MM.1S (cell line): ENCODE measurements at regions not wholly inside any gene's neighbourhood (a gene's known extent, or its start where the extent isn't known, plus 50 kb on each side); places are given as distances from the start of the nearest gene placed in this dataset.

Experiments
- DNase-seq: peaks from one replicate; pipeline ENCODE4 v3.0.0-alpha.2; 2015
- H2AFZ ChIP-seq: fragments of 300-600 bp; sonication (generic); 2 replicates; pipeline ENCODE4 v1.6.0; 2016; ENCODE audit warnings: antibody characterized with exemption, low read length
- H3F3A ChIP-seq: fragments of 300-600 bp; sonication (generic); 2 replicates; pipeline ENCODE4 v1.6.1; 2016; ENCODE audit warnings: mild to moderate bottlenecking, antibody characterized with exemption, low read length, moderate library complexity, mixed read lengths; ENCODE audit not compliant: insufficient read depth
- H3K27ac ChIP-seq: fragments of 300-600 bp; sonication (generic); 2 replicates; pipeline ENCODE4 v1.5.1; 2016; ENCODE audit warnings: mild to moderate bottlenecking, low read length
- H3K27me3 ChIP-seq: fragments of 300-600 bp; sonication (generic); replicated peaks from 2 replicates; pipeline ENCODE4 v1.6.0; 2016; ENCODE audit warnings: low read length; ENCODE audit not compliant: insufficient read depth
- H3K36me3 ChIP-seq: fragments of 300-600 bp; sonication (generic); replicated peaks from 2 replicates; pipeline ENCODE4 v1.6.1; 2016; ENCODE audit warnings: mild to moderate bottlenecking, low read length, mixed read lengths; ENCODE audit not compliant: insufficient read depth
- H3K4me1 ChIP-seq: fragments of 300-600 bp; sonication (generic); 2 replicates; pipeline ENCODE4 v1.6.1; 2016; ENCODE audit warnings: low read length, mixed read lengths
- H3K4me2 ChIP-seq: fragments of 300-600 bp; sonication (generic); 2 replicates; pipeline ENCODE4 v1.6.0; 2016; ENCODE audit warnings: low read depth, low read length
- H3K4me3 ChIP-seq: fragments of 300-600 bp; sonication (generic); 2 replicates; pipeline ENCODE4 v1.5.1; 2016; ENCODE audit warnings: low read length, mixed read lengths
- H3K79me2 ChIP-seq: fragments of 300-600 bp; sonication (generic); 2 replicates; pipeline ENCODE4 v1.6.1; 2016; ENCODE audit warnings: mixed run types, low read length, mixed read lengths
- H3K9ac ChIP-seq: fragments of 300-600 bp; sonication (generic); 2 replicates; pipeline ENCODE4 v1.6.1; 2016; ENCODE audit warnings: low read length, mixed read lengths
- H3K9me2 ChIP-seq: fragments of 300-600 bp; sonication (generic); replicated peaks from 2 replicates; pipeline ENCODE4 v1.6.1; 2016; ENCODE audit warnings: mild to moderate bottlenecking, low read length, mixed read lengths; ENCODE audit not compliant: insufficient read depth
- H3K9me3 ChIP-seq: fragments of 300-600 bp; sonication (generic); replicated peaks from 2 replicates; pipeline ENCODE4 v1.6.1; 2016; ENCODE audit warnings: mild to moderate bottlenecking, low read length, mixed read lengths; ENCODE audit not compliant: insufficient read depth
- H4K20me1 ChIP-seq: fragments of 300-600 bp; sonication (generic); 2 replicates; pipeline ENCODE4 v1.6.1; 2016; ENCODE audit warnings: mild to moderate bottlenecking, low read length, moderate library complexity, mixed read lengths; ENCODE audit not compliant: insufficient read depth
- CTCF ChIP-seq: fragments of 300-600 bp; sonication (generic); IDR thresholded peaks from 2 replicates; pipeline ENCODE4 v1.5.1; 2016; ENCODE audit warnings: antibody characterized with exemption, low read length, mixed read lengths
- EZH2 ChIP-seq: fragments of 300-600 bp; sonication (generic); optimal IDR thresholded peaks from 2 replicates; pipeline ENCODE3; 2017; ENCODE audit warnings: low read depth, mild to moderate bottlenecking, antibody characterized with exemption, low read length, mixed read lengths
- EZH2phosphoT487 ChIP-seq: fragments of 300-600 bp; sonication (generic); IDR thresholded peaks from 2 replicates; pipeline ENCODE4 v1.6.1; 2018; ENCODE audit warnings: antibody characterized with exemption, low read length

GRCh38 chr3:144296808-144297207, 325.2 kb downstream of the DIPK2A start:
- H3K4me2 ChIP-seq = no peak overlapping the region
- TF ChIP-seq EZH2phosphoT487 (no peak), CTCF (no peak), EZH2 (no peak)
- H3K36me3 ChIP-seq = no peaks in the 10 kb centered on the region
- H3K4me3 ChIP-seq = no peak overlapping the region
- no peak overlapping the region for H3K9ac ChIP-seq
- no peaks in the 10 kb centered on the region for H3F3A ChIP-seq
- no peaks in the 10 kb centered on the region for H3K9me3 ChIP-seq
- H3K9me2 ChIP-seq = no peaks in the 10 kb centered on the region; the same call in 1 of the 2 replicates
- no peaks in the 10 kb centered on the region for H3K79me2 ChIP-seq
- H3K27me3 ChIP-seq = no peaks in the 10 kb centered on the region
- H3K4me1 ChIP-seq = no peaks in the 10 kb centered on the region
- no peaks in the 10 kb centered on the region for H4K20me1 ChIP-seq
- H3K27ac ChIP-seq = no peak overlapping the region
- H2AFZ ChIP-seq = no peak overlapping the region
- DNase-seq = no peak

- Histone ChIP-seq H3K36me3 (no peaks in the 10 kb centered on the region), H4K20me1 (no peaks in the 10 kb centered on the region), H3K27me3 (no peaks in the 10 kb centered on the region), H3K4me3 (no peak overlapping the region), H3K9me3 (no peaks in the 10 kb centered on the region), H3K9me2 (no peaks in the 10 kb centered on the region), H3K4me2 (no peak overlapping the region), H3F3A (no peaks in the 10 kb centered on the region), H2AFZ (no peak overlapping the region), H3K9ac (no peak overlapping the region), H3K79me2 (no peaks in the 10 kb centered on the region), H3K4me1 (no peaks in the 10 kb centered on the region), H3K27ac (no peak overlapping the region)
- no peak for DNase-seq
- TF ChIP-seq EZH2 (no peak), CTCF (no peak), EZH2phosphoT487 (no peak)
Observed at GRCh38 chr3:144301863-144302262, 330.2 kb downstream of the DIPK2A start.

GRCh38 chr3:144307951-144308350, 336.3 kb downstream of the DIPK2A start:
- Histone ChIP-seq H3K27ac (no peak overlapping the region), H3K4me2 (no peak overlapping the region), H4K20me1 (no peaks in the 10 kb centered on the region), H3K4me1 (no peaks in the 10 kb centered on the region), H3K4me3 (no peak overlapping the region), H3F3A (no peaks in the 10 kb centered on the region), H3K9me2 (no peaks in the 10 kb centered on the region), H3K27me3 (no peaks in the 10 kb centered on the region), H2AFZ (no peak overlapping the region), H3K9ac (no peak overlapping the region), H3K9me3 (no peaks in the 10 kb centered on the region), H3K36me3 (no peaks in the 10 kb centered on the region), H3K79me2 (no peaks in the 10 kb centered on the region)
- TF ChIP-seq EZH2phosphoT487 = no peak
- no peak for TF ChIP-seq EZH2
- no peak for TF ChIP-seq CTCF
- no peak for DNase-seq

GRCh38 chr3:144308396-144308795, 336.8 kb downstream of the DIPK2A start:
- H3K27ac ChIP-seq = no peak overlapping the region
- DNase-seq = no peak
- no peaks in the 10 kb centered on the region for H3K9me3 ChIP-seq
- no peaks in the 10 kb centered on the region for H3K27me3 ChIP-seq
- no peak overlapping the region for H2AFZ ChIP-seq
- H3K4me2 ChIP-seq = no peak overlapping the region
- no peak overlapping the region for H3K9ac ChIP-seq
- H3K79me2 ChIP-seq = no peaks in the 10 kb centered on the region
- TF ChIP-seq EZH2phosphoT487 (no peak), EZH2 (no peak), CTCF (no peak)
- H3K4me3 ChIP-seq = no peak overlapping the region
- H3K36me3 ChIP-seq = no peaks in the 10 kb centered on the region
- H4K20me1 ChIP-seq = no peaks in the 10 kb centered on the region
- H3F3A ChIP-seq = no peaks in the 10 kb centered on the region
- H3K9me2 ChIP-seq = no peaks in the 10 kb centered on the region
- H3K4me1 ChIP-seq = no peaks in the 10 kb centered on the region
